Trophoblast cell (in vitro differentiated cells and primary cell): ENCODE measurements at regions not wholly inside any gene's neighbourhood (a gene's known extent, or its start where the extent isn't known, plus 50 kb on each side); places are given as distances from the start of the nearest gene placed in this dataset.

Experiments used
- DNase-seq, 2 donors: peaks; one replicate each; pipeline ENCODE4 v3.0.0-alpha.2; 2016
- H2AFZ ChIP-seq: 2 replicates; pipeline ENCODE4 v1.6.1; 2013; ENCODE audit warnings: low read length, moderate library complexity, mild to moderate bottlenecking; ENCODE audit not compliant: insufficient read depth, poor library complexity
- H2AK5ac ChIP-seq: 2 replicates; pipeline ENCODE4 v1.6.1; 2013; ENCODE audit warnings: mild to moderate bottlenecking, low read length
- H2BK120ac ChIP-seq: 2 replicates; pipeline ENCODE4 v1.6.1; 2013; ENCODE audit warnings: low read length, mild to moderate bottlenecking, moderate library complexity; ENCODE audit not compliant: insufficient read depth, poor library complexity
- H2BK12ac ChIP-seq: 2 replicates; pipeline ENCODE4 v1.6.1; 2013; ENCODE audit warnings: mild to moderate bottlenecking, low read length, moderate library complexity
- H2BK5ac ChIP-seq: 2 replicates; pipeline ENCODE4 v1.6.1; 2013; ENCODE audit warnings: low read length, low read depth, moderate library complexity, mild to moderate bottlenecking; ENCODE audit not compliant: poor library complexity
- H3K14ac ChIP-seq: 2 replicates; pipeline ENCODE4 v1.6.1; 2013; ENCODE audit warnings: mild to moderate bottlenecking, low read length
- H3K18ac ChIP-seq: 2 replicates; pipeline ENCODE4 v1.6.1; 2013; ENCODE audit warnings: mild to moderate bottlenecking, low read length
- H3K23ac ChIP-seq: 2 replicates; pipeline ENCODE4 v1.6.1; 2013; ENCODE audit warnings: low read length
- H3K27ac ChIP-seq: 2 replicates; pipeline ENCODE4 v1.5.1; 2013; ENCODE audit warnings: low read depth, mild to moderate bottlenecking, inconsistent platforms, low read length, moderate library complexity
- H3K27me3 ChIP-seq: 2 replicates; pipeline ENCODE4 v1.6.1; 2013; ENCODE audit warnings: inconsistent platforms, mild to moderate bottlenecking, low read length, moderate library complexity; ENCODE audit not compliant: insufficient read depth
- H3K36me3 ChIP-seq, 2 experiments: 1 replicate in 1 of 2; 2 replicates in 1 of 2; pipeline ENCODE4 v1.6.1; 2013; ENCODE audit warnings: low read length in 2 of 2, mild to moderate bottlenecking in 2 of 2, moderate library complexity in 1 of 2; ENCODE audit not compliant: insufficient read depth in 2 of 2, control insufficient read depth in 1 of 2
- H3K4ac ChIP-seq: 2 replicates; pipeline ENCODE4 v1.6.1; 2013; ENCODE audit warnings: low read depth, mild to moderate bottlenecking, low read length, moderate library complexity
- H3K4me1 ChIP-seq, 2 experiments: 1 replicate in 1 of 2; 2 replicates in 1 of 2; pipeline ENCODE4 v1.6.1; 2013; ENCODE audit warnings: low read length in 2 of 2, mild to moderate bottlenecking in 2 of 2, moderate library complexity in 1 of 2; ENCODE audit not compliant: insufficient read depth in 2 of 2, control insufficient read depth in 1 of 2
- H3K4me2 ChIP-seq: 2 replicates; pipeline ENCODE4 v1.6.1; 2013; ENCODE audit warnings: inconsistent platforms, mild to moderate bottlenecking, low read length, moderate library complexity
- H3K4me3 ChIP-seq: 2 replicates; pipeline ENCODE4 v1.5.1; 2013; ENCODE audit warnings: mild to moderate bottlenecking, low read depth, low read length, inconsistent platforms
- H3K79me1 ChIP-seq: one replicate; pipeline ENCODE4 v1.6.1; 2013; ENCODE audit warnings: low read length
- H3K79me2 ChIP-seq: 2 replicates; pipeline ENCODE4 v1.6.1; 2013; ENCODE audit warnings: low read length, mild to moderate bottlenecking; ENCODE audit not compliant: control insufficient read depth, insufficient read depth, poor library complexity
- H3K9ac ChIP-seq: 2 replicates; pipeline ENCODE4 v1.6.1; 2013; ENCODE audit warnings: mild to moderate bottlenecking, low read length
- H3K9me3 ChIP-seq: 2 replicates; pipeline ENCODE4 v1.6.1; 2013; ENCODE audit warnings: low read depth, mild to moderate bottlenecking, control low read depth, inconsistent platforms, low read length; ENCODE audit not compliant: insufficient read depth
- H4K12ac ChIP-seq: 2 replicates; pipeline ENCODE4 v1.6.1; 2013; ENCODE audit warnings: low read depth, mild to moderate bottlenecking, low read length, moderate library complexity
- H4K8ac ChIP-seq: 2 replicates; pipeline ENCODE4 v1.6.1; 2013; ENCODE audit warnings: low read depth, mild to moderate bottlenecking, low read length, moderate library complexity
- H4K91ac ChIP-seq: one replicate; pipeline ENCODE4 v1.6.1; 2013; ENCODE audit warnings: low read depth, mild to moderate bottlenecking, low read length, moderate library complexity
- WGBS: extraction: QIAGEN DNeasy Blood & Tissue Kit; methylation state at CpG from one replicate; pipeline ENCODE4 v1.1.7; 2013; ENCODE audit warnings: missing lambda C conversion rate; ENCODE audit not compliant: insufficient read length, insufficient coverage; ENCODE audit errors: extremely low coverage; 5-methylcytosine and 5-hydroxymethylcytosine counted together

DNA sequence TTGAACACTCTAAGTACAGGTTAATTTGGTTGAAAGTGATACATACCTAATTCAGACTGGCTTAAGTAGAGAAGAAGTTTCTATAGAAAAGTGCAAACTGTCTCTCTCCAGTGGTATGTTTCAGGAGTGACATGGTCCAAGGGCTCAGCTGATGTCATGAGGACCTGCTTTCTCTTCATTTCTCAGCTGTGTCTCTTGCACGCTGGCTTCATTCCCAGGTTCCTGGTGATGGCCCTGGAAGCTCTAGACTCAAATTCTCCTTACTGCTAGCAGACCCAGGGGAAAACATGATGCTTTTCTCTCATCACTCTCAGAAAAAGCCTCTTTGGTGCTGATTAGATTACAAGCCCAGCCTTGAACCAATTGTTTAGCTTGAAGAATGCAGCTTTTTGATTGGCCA lies 211.9 kb upstream of the CLINT1 start:
- Histone ChIP-seq H3K4me3 (no peak overlapping the region), H3K4me2 (no peak overlapping the region), H3K9me3 (no peaks in the 10 kb centered on the region), H3K9ac (no peak overlapping the region), H4K91ac (no peak overlapping the region), H3K4me1 (peaks cover 0 to 8% of the 10 kb centered on the region in 2 experiments), H3K79me1 (no peaks in the 10 kb centered on the region), H2BK12ac (no peak overlapping the region), H3K14ac (no peak overlapping the region), H2AK5ac (no peak overlapping the region), H3K27ac (no peak overlapping the region), H3K23ac (no peak overlapping the region), H4K12ac (no peak overlapping the region), H3K18ac (no peak overlapping the region), H3K27me3 (no peaks in the 10 kb centered on the region), H3K79me2 (no peaks in the 10 kb centered on the region), H4K8ac (no peak overlapping the region), H2BK120ac (no peak overlapping the region), H3K4ac (no peak overlapping the region), H2AFZ (no peak overlapping the region), H2BK5ac (no peak overlapping the region), H3K36me3 (no peaks in the 10 kb centered on the region)
- WGBS, result no CpG with 5 or more reads among the region's 1 CpG
- no peak for DNase-seq

DNA sequence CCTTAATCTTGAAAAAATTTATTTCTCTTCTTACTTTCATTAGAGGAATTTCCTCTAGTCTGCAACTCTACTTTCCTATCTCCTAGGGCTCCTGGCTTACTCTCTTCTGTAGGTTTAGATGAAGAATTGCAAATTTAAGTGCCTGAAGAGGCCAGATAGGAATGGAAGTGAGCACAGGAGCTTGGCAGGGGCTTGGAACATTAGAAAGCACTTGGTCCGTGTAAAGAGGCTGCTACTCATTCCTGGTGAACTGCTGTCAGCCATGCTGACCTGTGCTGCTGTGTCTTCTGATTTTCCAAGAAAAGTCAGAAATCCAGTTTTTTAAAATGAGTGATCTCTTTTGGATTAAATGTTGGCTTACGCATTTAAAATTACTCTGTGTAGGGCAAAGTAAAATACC lies 210.9 kb upstream of the CLINT1 start:
- H2AK5ac ChIP-seq, result no peak overlapping the region
- no peak overlapping the region for H3K4ac ChIP-seq
- no peak overlapping the region for H4K91ac ChIP-seq
- H3K14ac ChIP-seq, result no peak overlapping the region
- no peak overlapping the region for H3K9ac ChIP-seq
- no peaks in the 10 kb centered on the region for H3K79me2 ChIP-seq
- no peak overlapping the region for H2AFZ ChIP-seq
- H2BK12ac ChIP-seq, result no peak overlapping the region
- H3K27ac ChIP-seq, result no peak overlapping the region
- no peaks in the 10 kb centered on the region for H3K36me3 ChIP-seq
- no peaks in the 10 kb centered on the region for H3K9me3 ChIP-seq
- no peak overlapping the region for H2BK5ac ChIP-seq
- no peak overlapping the region for H4K8ac ChIP-seq
- no peak for DNase-seq
- H3K23ac ChIP-seq, result no peak overlapping the region
- no peak overlapping the region for H4K12ac ChIP-seq
- no CpG with 5 or more reads among the region's 2 CpGs for WGBS
- H3K4me3 ChIP-seq, result no peak overlapping the region
- H3K18ac ChIP-seq, result no peak overlapping the region
- no peak overlapping the region for H2BK120ac ChIP-seq
- no peaks in the 10 kb centered on the region for H3K27me3 ChIP-seq
- peaks cover 0 to 6% of the 10 kb centered on the region in 2 experiments for H3K4me1 ChIP-seq
- no peaks in the 10 kb centered on the region for H3K79me1 ChIP-seq
- no peak overlapping the region for H3K4me2 ChIP-seq

DNA sequence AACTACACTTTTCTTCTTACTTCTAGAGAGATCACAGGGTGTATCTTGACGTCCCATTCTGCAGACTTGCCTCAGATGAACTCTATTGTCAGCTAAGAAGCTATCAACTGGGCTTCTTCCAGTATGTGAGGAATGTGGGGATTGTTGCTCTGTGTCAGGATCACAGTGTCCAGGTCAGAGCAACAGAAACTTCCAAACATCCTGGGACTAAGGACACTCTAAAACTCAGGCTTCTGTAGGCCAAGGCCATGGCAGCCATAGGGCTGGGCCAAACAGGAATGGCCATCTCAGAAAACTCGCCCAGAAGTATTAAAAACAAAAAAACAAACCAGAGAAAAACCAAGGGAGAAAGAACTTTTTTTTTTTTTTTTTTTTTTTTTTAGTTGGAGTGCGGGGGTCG lies 210.0 kb upstream of the CLINT1 start:
- no peak overlapping the region for H3K4me3 ChIP-seq
- no peak overlapping the region for H3K27ac ChIP-seq
- no peak overlapping the region for H4K91ac ChIP-seq
- H2BK120ac ChIP-seq, result no peak overlapping the region
- no peak overlapping the region for H2BK5ac ChIP-seq
- H3K4ac ChIP-seq, result no peak overlapping the region
- H3K79me1 ChIP-seq, result no peaks in the 10 kb centered on the region
- no peak overlapping the region for H3K23ac ChIP-seq
- H3K14ac ChIP-seq, result no peak overlapping the region
- H3K9me3 ChIP-seq, result no peaks in the 10 kb centered on the region
- H2BK12ac ChIP-seq, result no peak overlapping the region
- H4K12ac ChIP-seq, result no peak overlapping the region
- no peaks in the 10 kb centered on the region for H3K79me2 ChIP-seq
- no peak overlapping the region for H3K9ac ChIP-seq
- H3K4me2 ChIP-seq, result no peak overlapping the region
- no peak overlapping the region for H2AK5ac ChIP-seq
- no CpG with 5 or more reads among the region's 4 CpGs for WGBS
- no peaks in the 10 kb centered on the region for H3K36me3 ChIP-seq
- H3K27me3 ChIP-seq, result no peaks in the 10 kb centered on the region
- H3K18ac ChIP-seq, result no peak overlapping the region
- DNase-seq, result no peak
- H2AFZ ChIP-seq, result no peak overlapping the region
- H3K4me1 ChIP-seq, result peaks cover 0 to 6% of the 10 kb centered on the region in 2 experiments
- H4K8ac ChIP-seq, result no peak overlapping the region

DNA sequence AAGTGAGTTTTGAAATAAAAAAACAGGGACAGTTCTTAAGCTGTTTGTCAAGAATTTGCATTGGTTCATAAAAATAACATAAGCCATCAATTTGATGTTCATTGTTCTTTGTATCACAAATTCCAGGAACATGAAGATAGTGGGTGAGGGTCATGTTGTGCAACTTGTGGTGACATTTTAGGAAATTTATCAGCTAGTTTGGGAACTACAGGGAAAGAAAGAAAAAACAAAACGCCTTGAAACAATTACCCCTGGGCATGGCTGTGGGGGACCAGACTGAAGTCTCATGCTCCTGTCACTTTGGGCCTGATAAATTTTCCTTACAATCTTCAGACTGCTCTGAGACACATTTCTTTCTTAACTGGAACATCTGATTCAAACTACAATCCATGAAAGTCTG lies 207.1 kb upstream of the CLINT1 start:
- H2BK120ac ChIP-seq, result no peak overlapping the region
- H3K23ac ChIP-seq, result no peak overlapping the region
- no peaks in the 10 kb centered on the region for H3K27me3 ChIP-seq
- no peak overlapping the region for H3K9ac ChIP-seq
- no peak overlapping the region for H2BK5ac ChIP-seq
- no peak overlapping the region for H3K27ac ChIP-seq
- WGBS, result no CpG with 5 or more reads among the region's 1 CpG
- no peak for DNase-seq
- peaks cover 0 to 6% of the 10 kb centered on the region in 2 experiments for H3K4me1 ChIP-seq
- H2BK12ac ChIP-seq, result no peak overlapping the region
- H3K9me3 ChIP-seq, result no peaks in the 10 kb centered on the region
- no peak overlapping the region for H3K14ac ChIP-seq
- H3K79me1 ChIP-seq, result no peaks in the 10 kb centered on the region
- H3K36me3 ChIP-seq, result no peaks in the 10 kb centered on the region
- no peak overlapping the region for H2AFZ ChIP-seq
- no peak overlapping the region for H3K4me2 ChIP-seq
- no peak overlapping the region for H4K91ac ChIP-seq
- H3K4ac ChIP-seq, result no peak overlapping the region
- H3K4me3 ChIP-seq, result no peak overlapping the region
- H4K12ac ChIP-seq, result no peak overlapping the region
- H3K79me2 ChIP-seq, result no peaks in the 10 kb centered on the region
- no peak overlapping the region for H4K8ac ChIP-seq
- H3K18ac ChIP-seq, result no peak overlapping the region
- no peak overlapping the region for H2AK5ac ChIP-seq
